GM12878 (cell line): ENCODE measurements at regions not wholly inside any gene's neighbourhood (a gene's known extent, or its start where the extent isn't known, plus 50 kb on each side); places are given as distances from the start of the nearest gene placed in this dataset.

Experiments
- ATAC-seq: fragments of 200-7000 bp; cut with Tn5 transposase; 3 replicates; pipeline ENCODE4 v1.9.1; 2020; ENCODE audit warnings: mild to moderate bottlenecking, moderate library complexity
- BruUV-seq: library from RNA; stranded (reverse); fragments of 400-500 nt; replicated peaks from 2 replicates; lab custom pipeline; 2021; lab: Mats Ljungman, UMichigan
- CTCF ChIA-PET: fragments of 300-600 bp; sonication (Branson Sonifier 250); formaldehyde crosslinking; extraction: SDS; loops from one replicate; lab custom pipeline; 2021; ENCODE audit warnings: inconsistent platforms; lab: Yijun Ruan, JAX
- POLR2A ChIA-PET: fragments of 350-600 bp; formaldehyde crosslinking; extraction: SDS; loops from one replicate; lab custom pipeline; 2021; ENCODE audit warnings: inconsistent platforms; lab: Charles Lee
- RAD21 ChIA-PET: fragments of 300-600 bp; sonication (Branson Sonifier 250); formaldehyde crosslinking; loops from one replicate; lab custom pipeline; 2023; ENCODE audit warnings: antibody characterized with exemption; ENCODE audit not compliant: unreplicated experiment; lab: Charles Lee
- SMC1A ChIA-PET: fragments of 300-600 bp; sonication (Branson Sonifier 250); formaldehyde crosslinking; loops from one replicate; lab custom pipeline; 2023; ENCODE audit not compliant: unreplicated experiment, uncharacterized antibody; lab: Charles Lee
- DNase-seq: peaks from one replicate; pipeline ENCODE4 v3.0.0-alpha.2; 2011; ENCODE audit warnings: low read depth, low spot score
- FAIRE-seq: peaks from 3 replicates; lab custom pipeline; 2011; peaks lifted over from hg19 to GRCh38; lab: Jason Lieb, UNC
- H2AFZ ChIP-seq: 2 replicates; pipeline ENCODE4 v1.6.0; 2011; ENCODE audit warnings: low read depth, low read length, control low read depth; ENCODE audit not compliant: control insufficient read depth
- H3K27ac ChIP-seq: 2 replicates; pipeline ENCODE4 v1.5.1; 2011; ENCODE audit warnings: control low read depth; ENCODE audit not compliant: control insufficient read depth, insufficient read depth
- H3K27me3 ChIP-seq, 2 experiments: replicated peaks in 1 of 2; 2 replicates each; pipeline versions ENCODE4 v1.6.0 to v1.6.1; 2011; ENCODE audit warnings: low read length in 1 of 2; ENCODE audit not compliant: control insufficient read depth in 2 of 2, insufficient read depth in 2 of 2
- H3K36me3 ChIP-seq, 2 experiments: 2 replicates each; pipeline ENCODE4 v1.5.1; 2011; ENCODE audit warnings: low read length in 1 of 2; ENCODE audit not compliant: control insufficient read depth in 2 of 2, insufficient read depth in 2 of 2
- H3K4me1 ChIP-seq: 2 replicates; pipeline ENCODE4 v1.6.1; 2011; ENCODE audit warnings: mild to moderate bottlenecking, low read length, moderate library complexity, mixed read lengths; ENCODE audit not compliant: control insufficient read depth, insufficient read depth
- H3K4me2 ChIP-seq: 2 replicates; pipeline ENCODE4 v1.6.0; 2011; ENCODE audit warnings: control low read depth; ENCODE audit not compliant: control insufficient read depth, insufficient read depth
- H3K4me3 ChIP-seq: fragments of 200-600 bp; sonication (generic); 2 replicates; pipeline ENCODE4 v1.5.1; 2016
- H3K79me2 ChIP-seq: 2 replicates; pipeline ENCODE4 v1.6.0; 2011; ENCODE audit warnings: low read length; ENCODE audit not compliant: control insufficient read depth, insufficient read depth
- H3K9ac ChIP-seq: 2 replicates; pipeline ENCODE4 v1.8.0; 2011; ENCODE audit warnings: low read length, control low read depth, mixed read lengths; ENCODE audit not compliant: control insufficient read depth, insufficient read depth
- H3K9me3 ChIP-seq: replicated peaks from 3 replicates; pipeline ENCODE4 v1.5.1; 2011; ENCODE audit warnings: mild to moderate bottlenecking, low read length; ENCODE audit not compliant: control insufficient read depth, insufficient read depth
- H4K20me1 ChIP-seq: 2 replicates; pipeline ENCODE4 v1.6.0; 2011; ENCODE audit not compliant: control insufficient read depth, insufficient read depth
- ASH2L ChIP-seq: fragments of 300-600, 200-600 bp; sonication (generic); IDR thresholded peaks from 2 replicates; pipeline ENCODE4 v1.6.1; 2017; ENCODE audit warnings: low read depth, mild to moderate bottlenecking, borderline replicate concordance
- CHD1 ChIP-seq: IDR thresholded peaks from 2 replicates; pipeline ENCODE4 v1.6.1; 2012; ENCODE audit warnings: low read depth, low read length, improper control_type of control experiment
- CHD2 ChIP-seq: IDR thresholded peaks from 2 replicates; pipeline ENCODE4 v1.6.1; 2011; ENCODE audit warnings: low read depth, low read length, improper control_type of control experiment, borderline replicate concordance
- EZH2 ChIP-seq: IDR thresholded peaks from 2 replicates; pipeline ENCODE4 v1.6.1; 2012; ENCODE audit warnings: low read depth, mild to moderate bottlenecking, control low read depth, inconsistent platforms, low read length, borderline replicate concordance; ENCODE audit not compliant: control insufficient read depth
- HCFC1 ChIP-seq: fragments of 150-350 bp; IDR thresholded peaks from 2 replicates; pipeline ENCODE4 v1.6.1; 2014; ENCODE audit warnings: low read length
- HDAC2 ChIP-seq: fragments of 200-600 bp; sonication (generic); IDR thresholded peaks from 2 replicates; pipeline ENCODE4 v1.6.1; 2017
- IRF4 ChIP-seq: IDR thresholded peaks from 2 replicates; pipeline ENCODE4 v1.6.1; 2011; ENCODE audit warnings: low read depth, low read length
- JUND ChIP-seq: IDR thresholded peaks from 2 replicates; pipeline ENCODE4 v1.6.1; 2012; ENCODE audit warnings: low read depth, mild to moderate bottlenecking, low read length, improper control_type of control experiment, moderate library complexity
- KLF5 ChIP-seq: fragments of 450-650 bp; IDR thresholded peaks from 2 replicates; pipeline ENCODE4 v1.6.1; 2014; ENCODE audit warnings: mild to moderate bottlenecking; ENCODE audit not compliant: partially characterized antibody
- MXI1 ChIP-seq: fragments of 150-350 bp; IDR thresholded peaks from 2 replicates; pipeline ENCODE4 v1.6.1; 2011; ENCODE audit warnings: low read depth, mild to moderate bottlenecking, inconsistent platforms, low read length, improper control_type of control experiment
- NFXL1 ChIP-seq: fragments of 450-650 bp; IDR thresholded peaks from 2 replicates; pipeline ENCODE4 v1.6.1; 2017; ENCODE audit warnings: antibody characterized with exemption, mild to moderate bottlenecking, borderline replicate concordance
- NR2C2 ChIP-seq: IDR thresholded peaks from 2 replicates; pipeline ENCODE4 v1.6.1; 2011; ENCODE audit warnings: borderline replicate concordance, low read depth; ENCODE audit not compliant: control insufficient read depth, insufficient read length
- PAX8 ChIP-seq: fragments of 450-650 bp; IDR thresholded peaks from 2 replicates; pipeline ENCODE4 v1.6.1; 2017; ENCODE audit warnings: mild to moderate bottlenecking, moderate library complexity
- ZNF207 ChIP-seq: fragments of 450-650 bp; IDR thresholded peaks from 2 replicates; pipeline ENCODE4 v1.6.1; 2014; ENCODE audit warnings: antibody characterized with exemption, mild to moderate bottlenecking, borderline replicate concordance
- in situ Hi-C: fragments of 300-500 bp; cut with MboI; formaldehyde crosslinking; loops from 9 replicates; pipeline ENCODE4 v1.14.3; 2018; ENCODE audit warnings: mixed read lengths
- intact Hi-C: fragments of 100-400 bp; cut with micrococcal nuclease; formaldehyde crosslinking; loops from one replicate; pipeline ENCODE4 v1.14.2; 2022; ENCODE audit not compliant: unreplicated experiment

- no peak for TF ChIP-seq HDAC2
- no peak for TF ChIP-seq PAX8
- TF ChIP-seq NFXL1 = no peak
- TF ChIP-seq, all 136 proteins: peak for 0
Measured at GRCh38 chr2:7881466-7881865, 800.4 kb upstream of the ID2 start (continued).

GRCh38 chr2:7882296-7882695, 799.6 kb upstream of the ID2 start:
- RAD21 ChIA-PET = no interaction called here
- no peak overlapping the region for H3K4me2 ChIP-seq
- H3K27ac ChIP-seq = no peak overlapping the region
- no peaks in the 10 kb centered on the region for H3K4me1 ChIP-seq
- intact Hi-C loops = no loop called here
- H3K36me3 ChIP-seq = no peaks in the 10 kb centered on the region
- ATAC-seq = no peak
- no peaks in the 10 kb centered on the region for H3K27me3 ChIP-seq
- TF ChIP-seq MXI1 (no peak), EZH2 (no peak), ASH2L (no peak), JUND (no peak), HCFC1 (no peak), NR2C2 (no peak), NFXL1 (no peak), CHD2 (no peak), KLF5 (no peak), IRF4 (no peak), CHD1 (no peak), ZNF207 (no peak)
- TF ChIP-seq, all 136 proteins: peak for 0
- H2AFZ ChIP-seq = no peak overlapping the region
- no TSS peak for BruUV-seq
- ChIA-PET SMC1A (interaction anchor here (1.0 to 1.9 kb wide), 2 partner anchors 89 to 334 kb away, joined by 3 to 5 read pairs; no protein-coding TSS in a partner anchor), POLR2A (no interaction called here), CTCF (no interaction called here)
- H3K79me2 ChIP-seq = no peaks in the 10 kb centered on the region
- H3K4me3 ChIP-seq = no peak overlapping the region
- no peaks in the 10 kb centered on the region for H3K9me3 ChIP-seq
- FAIRE-seq (no peak), DNase-seq (no peak)
- no peak overlapping the region for H3K9ac ChIP-seq
- in situ Hi-C loops = no loop called here
- H4K20me1 ChIP-seq = no peaks in the 10 kb centered on the region
